Endothelial cell of umbilical vein (primary cell): ENCODE measurements at regions not wholly inside any gene's neighbourhood (a gene's known extent, or its start where the extent isn't known, plus 50 kb on each side); places are given as distances from the start of the nearest gene placed in this dataset.

Experiments used
- BruUV-seq: library from RNA; stranded (reverse); fragments of 400-500 nt; replicated peaks from 2 replicates; lab custom pipeline; 2021; lab: Mats Ljungman, UMichigan
- CTCF ChIA-PET: fragments of 300-600, 350-600 bp; sonication (Branson Sonifier 250); formaldehyde crosslinking; loops from one replicate; lab custom pipeline; 2021; ENCODE audit warnings: antibody characterized with exemption, inconsistent platforms; lab: Charles Lee
- POLR2A ChIA-PET: fragments of 300-600, 350-600 bp; sonication (Branson Sonifier 250); formaldehyde crosslinking; loops from one replicate; lab custom pipeline; 2021; ENCODE audit warnings: antibody characterized with exemption, inconsistent platforms; lab: Charles Lee
- DNase-seq: peaks from one replicate; pipeline ENCODE4 v3.0.0-alpha.2; 2011; ENCODE audit warnings: low read depth, low spot score
- FAIRE-seq: peaks from 2 replicates; lab custom pipeline; 2011; peaks lifted over from hg19 to GRCh38; lab: Jason Lieb, UNC
- H2AFZ ChIP-seq: 2 replicates; pipeline ENCODE4 v1.6.0; 2012; ENCODE audit warnings: low read depth, low read length, control low read depth, inconsistent platforms
- H3K27ac ChIP-seq: 2 replicates; pipeline ENCODE4 v1.5.1; 2011; ENCODE audit warnings: low read depth, mild to moderate bottlenecking, control low read depth, low read length, moderate library complexity; ENCODE audit not compliant: insufficient read depth
- H3K27me3 ChIP-seq, 2 experiments: 2 replicates each; pipeline versions ENCODE4 v1.6.0 to v1.6.1; 2011; ENCODE audit warnings: low read length in 2 of 2, mixed read lengths in 1 of 2; ENCODE audit not compliant: control insufficient read depth in 2 of 2, insufficient read depth in 2 of 2
- H3K36me3 ChIP-seq, 2 experiments: 2 replicates in 1 of 2; 3 replicates in 1 of 2; pipeline ENCODE4 v1.5.1; 2011; ENCODE audit warnings: low read length in 2 of 2, mild to moderate bottlenecking in 1 of 2, moderate library complexity in 1 of 2; ENCODE audit not compliant: control insufficient read depth in 2 of 2, insufficient read depth in 2 of 2; ENCODE audit errors: extremely low read depth in 1 of 2
- H3K4me1 ChIP-seq: 3 replicates; pipeline ENCODE4 v1.5.1; 2011; ENCODE audit warnings: mild to moderate bottlenecking, low read length; ENCODE audit not compliant: control insufficient read depth, insufficient read depth; ENCODE audit errors: extremely low read depth
- H3K4me2 ChIP-seq: 2 replicates; pipeline ENCODE4 v1.6.1; 2011; ENCODE audit warnings: low read length, control low read depth, mixed read lengths; ENCODE audit not compliant: insufficient read depth
- H3K4me3 ChIP-seq, 3 experiments: fragments of 200-600 bp in 1 of 3; sonication (generic), shearing (Covaris generic) in 1 of 3; replicated peaks in 1 of 3; 2 replicates each; pipeline ENCODE4 v1.5.1; 2011 to 2016; ENCODE audit warnings: control low read depth in 3 of 3, low read length in 3 of 3, mild to moderate bottlenecking in 2 of 3, inconsistent platforms in 1 of 3, low read depth in 1 of 3, moderate library complexity in 1 of 3; ENCODE audit not compliant: insufficient read depth in 1 of 3
- H3K79me2 ChIP-seq: 2 replicates; pipeline ENCODE4 v1.6.0; 2012; ENCODE audit warnings: low read length, inconsistent platforms; ENCODE audit not compliant: control insufficient read depth, insufficient read depth
- H3K9ac ChIP-seq: replicated peaks from 2 replicates; pipeline ENCODE3; 2011; ENCODE audit warnings: low read length, control low read depth; ENCODE audit not compliant: insufficient read depth; ENCODE audit errors: extremely low read depth
- H3K9me1 ChIP-seq: replicated peaks from 3 replicates; pipeline ENCODE4 v1.6.0; 2011; ENCODE audit warnings: mild to moderate bottlenecking, low read length; ENCODE audit not compliant: control insufficient read depth, insufficient read depth; ENCODE audit errors: extremely low read depth
- H3K9me3 ChIP-seq: replicated peaks from 2 replicates; pipeline ENCODE4 v1.5.1; 2012; ENCODE audit warnings: low read length, inconsistent platforms; ENCODE audit not compliant: control insufficient read depth, insufficient read depth
- H4K20me1 ChIP-seq: replicated peaks from 2 replicates; pipeline ENCODE3; 2011; ENCODE audit warnings: mild to moderate bottlenecking, low read length; ENCODE audit not compliant: control insufficient read depth, insufficient read depth; ENCODE audit errors: extremely low read depth
- CTCF ChIP-seq, 2 donors: IDR thresholded peaks; 1 replicate in 1 of 2; 2 replicates in 1 of 2; pipeline ENCODE4 v1.5.1; 2011; ENCODE audit warnings: low read length in 2 of 2, mild to moderate bottlenecking in 2 of 2, moderate library complexity in 2 of 2, control low read depth in 1 of 2, inconsistent platforms in 1 of 2, low read depth in 1 of 2; ENCODE audit not compliant: insufficient read depth in 1 of 2; ENCODE audit errors: extremely low read depth in 1 of 2
- EZH2 ChIP-seq: IDR thresholded peaks from 2 replicates; pipeline ENCODE4 v1.6.1; 2012; ENCODE audit warnings: borderline replicate concordance, low read depth, mild to moderate bottlenecking, moderate library complexity, low read length, inconsistent platforms; ENCODE audit not compliant: severe bottlenecking
- FOS ChIP-seq: IDR thresholded peaks from 2 replicates; pipeline ENCODE4 v1.6.1; 2011; ENCODE audit warnings: mild to moderate bottlenecking, low read length, moderate library complexity, borderline replicate concordance; ENCODE audit not compliant: insufficient read depth
- GATA2 ChIP-seq: IDR thresholded peaks from 2 replicates; pipeline ENCODE4 v1.7.0; 2011; ENCODE audit warnings: low read depth, mild to moderate bottlenecking, moderate library complexity, mixed read lengths, low read length; ENCODE audit not compliant: insufficient read length, insufficient read depth
- JUN ChIP-seq: IDR thresholded peaks from 2 replicates; pipeline ENCODE4 v1.6.1; 2011; ENCODE audit warnings: borderline replicate concordance, low read depth; ENCODE audit not compliant: insufficient read length, insufficient read depth
- MAX ChIP-seq: IDR thresholded peaks from 2 replicates; pipeline ENCODE4 v1.6.1; 2011; ENCODE audit not compliant: insufficient read depth, insufficient read length
- MYC ChIP-seq: IDR thresholded peaks from one replicate; pipeline ENCODE4 v1.6.1; 2011; ENCODE audit warnings: mild to moderate bottlenecking, low read depth, low read length
- POLR2A ChIP-seq: IDR thresholded peaks from 2 replicates; pipeline ENCODE4 v1.6.1; 2012; ENCODE audit warnings: low read depth, mild to moderate bottlenecking, control low read depth, low read length
- POLR2AphosphoS5 ChIP-seq: IDR thresholded peaks from 2 replicates; pipeline ENCODE4 v1.6.1; 2012; ENCODE audit warnings: low read depth, mild to moderate bottlenecking, control low read depth, low read length, moderate library complexity; ENCODE audit not compliant: insufficient read depth
- dilution Hi-C: fragments of 300-500 bp; cut with MboI; formaldehyde crosslinking; loops from one replicate; pipeline ENCODE4 v1.15.0; 2019; ENCODE audit warnings: low sequenced_read_pairs; ENCODE audit not compliant: extremely low pct_ligation_motif_present
- intact Hi-C: fragments of 100-400 bp; cut with micrococcal nuclease; formaldehyde crosslinking; loops from one replicate; pipeline ENCODE4 v1.10.0; 2022

GRCh38 chr11:115564851-115565250 is 60.6 kb upstream of the CADM1 start:
- Histone ChIP-seq H3K36me3 (no peaks in the 10 kb centered on the region), H3K4me3 (no peak overlapping the region), H3K4me1 (no peaks in the 10 kb centered on the region), H3K9ac (no peak overlapping the region), H2AFZ (no peak overlapping the region), H3K4me2 (no peak overlapping the region), H3K9me1 (no peaks in the 10 kb centered on the region), H3K79me2 (no peaks in the 10 kb centered on the region), H3K27me3 (no peaks in the 10 kb centered on the region), H4K20me1 (no peaks in the 10 kb centered on the region), H3K27ac (no peak overlapping the region), H3K9me3 (no peaks in the 10 kb centered on the region)
- no TSS peak for BruUV-seq
- DNase-seq (no peak), FAIRE-seq (no peak)
- TF ChIP-seq POLR2AphosphoS5 (no peak), GATA2 (no peak), CTCF (IDR thresholded peaks at IDR 0.05; ENCODE audit: extremely low read depth in 1 of 2, insufficient read depth in 1 of 2, low read depth in 1 of 2, low read length in 2 of 2) (no peak), FOS (no peak), EZH2 (no peak), JUN (no peak), MYC (no peak), MAX (no peak), POLR2A (no peak)
- intact Hi-C loops (no loop called here), dilution Hi-C loops (no loop called here)
- POLR2A ChIA-PET = no interaction called here
- CTCF ChIA-PET = no interaction called here
